Left kidney (tissue), 1 donor: ENCODE measurements at regions not wholly inside any gene's neighbourhood (a gene's known extent, or its start where the extent isn't known, plus 50 kb on each side); places are given as distances from the start of the nearest gene placed in this dataset.

Experiments used
- DNase-seq: peaks from one replicate; pipeline ENCODE4 v3.0.0-alpha.2; 2013

DNA sequence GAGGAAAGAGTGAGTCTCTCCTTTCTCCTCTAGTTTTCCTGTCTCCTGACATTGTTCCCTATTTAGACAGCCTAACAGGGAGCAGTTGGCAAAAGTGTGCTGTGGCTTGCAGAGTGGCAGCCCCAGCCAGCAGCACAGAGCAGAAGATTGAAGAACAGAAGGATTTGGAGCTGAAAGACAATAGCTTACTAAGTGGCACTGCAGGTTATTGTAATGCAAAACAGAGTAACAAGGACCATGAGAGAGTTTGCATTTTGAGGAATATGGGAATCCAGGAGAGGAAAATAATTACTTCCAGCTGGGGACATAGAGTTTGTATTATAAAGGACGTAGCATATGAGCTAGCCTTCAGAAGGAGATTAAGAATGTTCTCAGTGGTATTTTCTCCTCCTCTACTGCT, 342.4 kb downstream of the AKAIN1 start:
- DNase-seq = no peak

GRCh38 chr18:4851301-4851976, 345.6 kb downstream of the AKAIN1 start:
- DNase-seq = no peak

DNA sequence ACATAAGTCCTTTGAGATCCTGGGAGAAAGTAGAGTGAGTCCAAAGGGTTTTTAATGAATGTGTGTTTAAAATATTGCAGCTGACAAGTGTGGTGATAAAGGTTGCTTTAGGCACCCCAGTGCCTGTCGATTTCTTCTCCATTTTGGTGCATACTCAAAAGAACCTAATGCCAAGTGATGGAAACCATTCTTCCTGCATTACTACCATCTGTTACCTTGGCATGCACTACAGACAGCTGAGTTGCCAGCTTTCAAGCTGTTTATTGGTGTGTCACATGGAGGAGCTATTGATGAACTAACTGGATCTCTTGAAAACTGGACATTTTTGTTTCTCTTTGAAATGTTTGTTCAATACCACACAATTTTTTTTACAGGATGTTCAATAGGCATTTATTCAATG, 350.0 kb downstream of the AKAIN1 start:
- no peak for DNase-seq

DNA sequence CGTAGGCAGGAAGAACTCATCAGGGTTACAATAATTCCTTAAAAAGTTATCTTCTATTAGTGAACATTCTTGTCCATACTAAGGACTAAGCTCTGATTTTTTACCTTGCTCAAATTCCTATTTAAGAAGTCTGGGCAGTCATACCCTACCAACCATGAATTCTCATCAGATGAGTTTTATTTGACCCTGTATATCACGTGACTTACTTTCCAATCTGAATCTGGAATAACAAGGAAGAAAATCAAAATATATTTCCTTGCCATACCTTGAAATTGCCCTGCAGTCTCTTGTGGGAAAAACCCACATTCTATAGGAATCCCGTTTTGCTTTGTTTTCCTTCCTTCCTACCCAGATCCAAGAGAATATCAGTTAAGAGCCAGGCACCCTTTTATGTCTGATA, 352.7 kb downstream of the AKAIN1 start:
- DNase-seq = no peak

- DNase-seq = no peak
These were observed 353.3 kb downstream of the AKAIN1 start for GRCh38 chr18:4843771-4844170.

- no peak for DNase-seq
These were observed 354.3 kb downstream of the AKAIN1 start for GRCh38 chr18:4842751-4843150.

DNA sequence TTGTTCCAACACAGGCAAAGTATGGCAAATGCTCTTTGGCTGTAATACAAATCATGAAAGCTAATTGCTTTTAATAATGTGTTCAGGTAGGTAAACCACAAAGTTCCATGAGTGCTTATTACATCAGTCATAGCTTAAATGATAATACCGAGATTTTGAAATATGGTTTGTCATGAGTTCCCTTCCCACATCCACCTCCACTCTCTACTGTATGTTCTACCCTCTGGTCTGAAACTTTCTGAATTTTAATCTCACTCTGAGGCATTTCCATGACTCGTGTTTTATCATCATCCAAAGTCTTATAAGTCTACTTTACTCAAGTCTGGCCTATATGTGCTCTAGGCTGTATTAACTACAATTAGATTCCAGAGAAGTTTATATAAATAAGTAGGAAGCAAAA, 354.8 kb downstream of the AKAIN1 start:
- DNase-seq = no peak

GRCh38 chr18:4839639-4840038, 357.4 kb downstream of the AKAIN1 start:
- DNase-seq = no peak

DNA sequence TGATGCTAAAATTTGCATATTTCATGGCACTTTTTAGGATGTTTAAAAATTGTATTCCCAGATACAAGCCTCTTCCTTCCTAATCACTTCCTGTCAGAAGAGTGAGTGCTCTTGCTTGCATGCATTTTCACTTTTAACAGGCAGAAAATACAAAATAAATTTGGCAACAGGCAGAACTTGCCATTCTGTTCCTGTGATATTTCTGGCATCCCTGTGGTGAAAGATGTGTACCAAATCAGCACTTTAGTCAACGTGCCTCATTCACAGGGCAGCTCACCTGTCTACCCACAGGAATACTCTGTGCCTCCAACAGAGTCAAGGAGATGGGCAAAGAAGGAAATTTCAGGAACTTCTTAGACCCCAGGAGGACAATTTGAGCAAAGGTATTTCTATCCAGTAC, 360.9 kb downstream of the AKAIN1 start:
- no peak for DNase-seq

- no peak for DNase-seq
These were observed 365.2 kb downstream of the AKAIN1 start for GRCh38 chr18:4831791-4832375.

DNA sequence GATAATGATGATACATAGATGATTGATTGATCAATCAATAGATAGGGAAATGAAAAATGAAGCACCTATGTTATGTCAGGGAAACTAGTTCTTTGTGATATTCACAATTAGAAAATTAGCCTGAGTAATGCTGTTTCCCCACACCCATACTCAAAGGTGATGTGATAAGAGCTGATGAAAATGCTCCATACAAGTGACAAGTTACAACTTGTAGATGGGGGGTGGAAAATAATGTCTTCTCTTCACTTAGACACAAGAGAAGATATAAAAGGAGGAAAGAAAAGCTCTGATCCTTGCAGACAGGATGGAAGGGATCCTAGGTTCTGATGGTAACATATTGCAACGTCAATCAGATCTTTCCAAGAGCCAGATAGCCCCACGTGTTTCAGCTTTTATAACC, 365.9 kb downstream of the AKAIN1 start:
- no peak for DNase-seq

GRCh38 chr18:4823091-4823490, 368.0 kb upstream of the DLGAP1 start:
- DNase-seq = no peak

GRCh38 chr18:4821801-4822200, 366.7 kb upstream of the DLGAP1 start:
- DNase-seq = no peak

GRCh38 chr18:4817665-4818064, 362.6 kb upstream of the DLGAP1 start:
- DNase-seq = no peak

GRCh38 chr18:4813708-4814107, 358.6 kb upstream of the DLGAP1 start:
- no peak for DNase-seq

DNA sequence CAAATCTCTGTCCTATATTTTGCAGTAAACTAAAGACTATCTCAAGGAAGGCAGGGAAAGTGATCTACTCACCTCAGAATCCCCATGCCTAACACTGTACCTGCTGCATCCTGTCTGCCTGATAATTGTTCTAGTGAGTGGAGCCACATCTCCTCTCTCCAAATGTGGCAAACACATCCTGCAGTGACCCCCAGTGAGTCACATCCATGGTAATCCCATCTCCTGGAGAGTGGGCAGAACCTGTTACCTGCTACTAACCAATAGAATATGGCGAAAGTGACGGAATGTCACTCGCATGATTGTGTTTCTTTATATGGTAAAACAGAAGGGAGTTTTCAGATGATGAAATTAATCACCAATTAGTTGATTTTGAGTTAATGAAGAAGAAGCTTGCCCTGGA, 353.8 kb upstream of the DLGAP1 start:
- DNase-seq = no peak

- DNase-seq = no peak
These were observed 352.6 kb upstream of the DLGAP1 start for GRCh38 chr18:4807604-4808293.

GRCh38 chr18:4806331-4806730, 351.2 kb upstream of the DLGAP1 start:
- DNase-seq = no peak

- no peak for DNase-seq
These were observed 347.2 kb upstream of the DLGAP1 start for GRCh38 chr18:4802296-4802695.

GRCh38 chr18:4801151-4801550, 346.0 kb upstream of the DLGAP1 start:
- DNase-seq = no peak

DNA sequence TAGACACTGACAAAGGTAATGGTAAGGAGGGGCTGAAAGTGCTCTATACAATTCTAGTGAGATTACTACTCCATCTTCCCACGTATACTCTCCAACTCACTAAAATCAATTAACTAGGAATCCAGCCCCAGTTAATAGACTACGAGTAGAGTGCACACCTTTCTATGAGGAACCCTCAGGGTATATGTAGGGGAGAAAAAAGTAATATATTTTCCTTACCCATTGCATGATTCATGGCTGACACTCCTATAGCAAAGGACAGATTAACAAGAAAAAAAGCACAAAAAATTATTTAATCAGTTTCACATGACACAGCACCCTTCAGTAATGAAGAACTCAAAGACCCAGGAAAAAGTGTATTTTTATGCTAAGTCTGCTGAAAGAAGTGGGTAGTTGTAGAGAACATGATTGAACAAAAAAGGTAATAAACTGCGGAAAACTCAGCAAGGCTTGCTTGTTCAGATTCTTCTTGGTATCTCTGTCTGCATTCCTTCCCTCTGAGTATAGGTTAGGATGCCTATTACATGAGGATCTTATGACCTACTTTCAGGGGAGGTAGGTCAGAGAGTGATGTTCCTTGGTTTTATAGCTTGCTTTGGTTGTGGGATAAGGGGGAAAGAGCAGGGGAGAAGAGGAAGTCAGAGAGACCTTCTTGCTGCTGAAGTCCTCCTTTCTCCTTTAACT, 342.0 kb upstream of the DLGAP1 start:
- DNase-seq = no peak

GRCh38 chr18:4789506-4789905, 334.4 kb upstream of the DLGAP1 start:
- no peak for DNase-seq

GRCh38 chr18:4781873-4782272, 326.8 kb upstream of the DLGAP1 start:
- DNase-seq = no peak
